ENCODE measurements at regions not wholly inside any gene's neighbourhood (a gene's known extent, or its start where the extent isn't known, plus 50 kb on each side); places are given as distances from the start of the nearest gene placed in this dataset.

GRCh38 chr5:89015409-89015808 is 132.4 kb upstream of the MEF2C start:
- no peak overlapping the region for H3K4me3 ChIP-seq (ENCODE audit: low read depth, low read length)
- TF ChIP-seq CTCF (IDR thresholded peaks at IDR 0.05; ENCODE audit: low read depth, low read length) = no peak

GRCh38 chr5:89011778-89012711 is 129.1 kb upstream of the MEF2C start:
- no peak overlapping the region for H3K4me3 ChIP-seq (ENCODE audit: low read depth, low read length)
- no peak for TF ChIP-seq CTCF (IDR thresholded peaks at IDR 0.05; ENCODE audit: low read depth, low read length)

- TF ChIP-seq CTCF (IDR thresholded peaks at IDR 0.05; ENCODE audit: low read depth, low read length) = no peak
These were observed 127.5 kb upstream of the MEF2C start for GRCh38 chr5:89010512-89010911.

GRCh38 chr5:89008291-89008690 is 125.3 kb upstream of the MEF2C start:
- no peak overlapping the region for H3K4me3 ChIP-seq (ENCODE audit: low read depth, low read length)
- TF ChIP-seq CTCF (IDR thresholded peaks at IDR 0.05; ENCODE audit: low read depth, low read length) = no peak

More at GRCh38 chr5:89010512-89010911, 127.5 kb upstream of the MEF2C start:
- no peak overlapping the region for H3K4me3 ChIP-seq (ENCODE audit: low read depth, low read length)

- H3K4me3 ChIP-seq (ENCODE audit: low read depth, low read length) = no peak overlapping the region
- no peak for TF ChIP-seq CTCF (IDR thresholded peaks at IDR 0.05; ENCODE audit: low read depth, low read length)
These were observed 123.0 kb upstream of the MEF2C start for GRCh38 chr5:89005990-89006389.

GRCh38 chr5:89004379-89004778 is 121.4 kb upstream of the MEF2C start:
- no peak overlapping the region for H3K4me3 ChIP-seq (ENCODE audit: low read depth, low read length)
- no peak for TF ChIP-seq CTCF (IDR thresholded peaks at IDR 0.05; ENCODE audit: low read depth, low read length)

GRCh38 chr5:89003563-89004036 is 120.6 kb upstream of the MEF2C start:
- no peak overlapping the region for H3K4me3 ChIP-seq (ENCODE audit: low read depth, low read length)

More at GRCh38 chr5:89003563-89004036, 120.6 kb upstream of the MEF2C start:
- no peak for TF ChIP-seq CTCF (IDR thresholded peaks at IDR 0.05; ENCODE audit: low read depth, low read length)

Data from WI38 (cell line).